Immature natural killer cell (primary cell): ENCODE measurements at regions not wholly inside any gene's neighbourhood (a gene's known extent, or its start where the extent isn't known, plus 50 kb on each side); places are given as distances from the start of the nearest gene placed in this dataset.
"Not testable (repeated sequence)": the region's sequence is repeated elsewhere in the genome, so short reads cannot be mapped to it uniquely, and the experiment has no call there.

ENCODE experiments used
- DNase-seq, 3 donors: peaks; one replicate each; pipeline ENCODE4 v3.0.0; 2022; ENCODE audit warnings: mixed read lengths in 1 of 3
- H3K27ac Mint-ChIP-seq, 6 donors: one replicate each; pipeline ENCODE4 v1.8.0; 2020; ENCODE audit warnings: mixed read lengths in 6 of 6, mild to moderate bottlenecking in 5 of 6, inconsistent platforms in 4 of 6, moderate library complexity in 3 of 6
- H3K27me3 Mint-ChIP-seq, 3 donors: one replicate each; pipeline ENCODE4 v1.8.0; 2020 to 2021; ENCODE audit warnings: low read depth in 3 of 3, mild to moderate bottlenecking in 3 of 3, mixed read lengths in 3 of 3, moderate library complexity in 3 of 3, inconsistent platforms in 1 of 3
- H3K36me3 Mint-ChIP-seq, 3 donors: one replicate each; pipeline ENCODE4 v1.8.0; 2020; ENCODE audit warnings: mixed read lengths in 3 of 3, inconsistent platforms in 2 of 3, mild to moderate bottlenecking in 2 of 3
- H3K4me1 Mint-ChIP-seq, 2 donors: one replicate each; pipeline ENCODE4 v1.8.0; 2020; ENCODE audit warnings: inconsistent platforms in 2 of 2, mild to moderate bottlenecking in 2 of 2, mixed read lengths in 2 of 2, moderate library complexity in 1 of 2
- H3K4me3 Mint-ChIP-seq, 5 donors: one replicate each; pipeline ENCODE4 v1.8.0; 2020; ENCODE audit warnings: mild to moderate bottlenecking in 5 of 5, mixed read lengths in 5 of 5, inconsistent platforms in 3 of 5, moderate library complexity in 3 of 5
- H3K9me3 Mint-ChIP-seq, 6 donors: one replicate each; pipeline ENCODE4 v1.8.0; 2020; ENCODE audit warnings: mild to moderate bottlenecking in 6 of 6, mixed read lengths in 6 of 6, inconsistent platforms in 4 of 6, moderate library complexity in 3 of 6

DNA sequence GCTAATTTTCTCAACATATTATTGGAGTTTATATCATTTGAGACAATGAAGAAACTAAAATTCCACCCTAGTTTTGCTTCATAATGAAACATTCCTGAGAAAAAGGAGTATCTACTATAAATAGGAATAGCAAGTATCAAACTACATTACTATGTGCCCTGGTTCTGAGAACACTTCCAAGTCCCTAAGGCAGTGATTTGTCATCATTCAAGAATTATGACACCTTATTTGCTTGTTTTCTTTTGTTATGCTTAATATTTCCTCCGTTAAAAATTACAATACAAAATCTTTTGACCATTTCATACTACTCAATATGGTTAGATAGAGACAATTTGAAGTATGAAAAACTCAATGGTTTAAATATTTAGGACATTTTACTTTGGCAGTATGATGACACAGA lies 707.8 kb upstream of the GOLIM4 start:
- H3K4me1 Mint-ChIP-seq, result no peaks in the 10 kb centered on the region
- no peak overlapping the region for H3K27ac Mint-ChIP-seq
- peaks cover 0 to 2% (median 0%) of the 10 kb centered on the region in 3 donors for H3K27me3 Mint-ChIP-seq
- H3K4me3 Mint-ChIP-seq, result no peak overlapping the region
- H3K9me3 Mint-ChIP-seq, result peaks cover 0 to 12% (median 3%) of the 10 kb centered on the region in 6 donors
- no peaks in the 10 kb centered on the region for H3K36me3 Mint-ChIP-seq
- no peak for DNase-seq

DNA sequence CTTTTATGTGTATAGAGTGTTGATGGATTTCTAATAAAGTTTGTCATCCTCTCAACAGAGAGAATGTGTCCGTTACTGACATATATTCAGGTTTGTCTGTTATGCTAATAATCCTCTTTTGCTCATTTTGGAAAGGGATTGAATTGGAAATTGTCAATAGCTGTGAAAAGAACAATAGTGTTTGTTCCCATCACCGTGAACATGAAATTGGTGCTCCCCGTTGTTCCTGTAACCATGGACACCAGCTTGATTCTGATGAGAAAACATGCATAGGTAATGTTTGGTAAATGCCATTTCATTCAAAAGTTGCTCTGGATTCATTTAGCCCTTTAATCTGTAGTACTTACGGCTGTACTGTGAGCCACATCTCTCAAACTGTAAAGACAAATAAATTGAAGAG lies 707.0 kb upstream of the GOLIM4 start:
- Mint-ChIP-seq H3K4me1 (no peaks in the 10 kb centered on the region), H3K9me3 (peaks cover 0 to 13% (median 3%) of the 10 kb centered on the region in 6 donors), H3K27ac (no peak overlapping the region), H3K27me3 (peaks cover 0 to 2% (median 0%) of the 10 kb centered on the region in 3 donors), H3K36me3 (no peaks in the 10 kb centered on the region), H3K4me3 (no peak overlapping the region)
- no peak for DNase-seq

DNA sequence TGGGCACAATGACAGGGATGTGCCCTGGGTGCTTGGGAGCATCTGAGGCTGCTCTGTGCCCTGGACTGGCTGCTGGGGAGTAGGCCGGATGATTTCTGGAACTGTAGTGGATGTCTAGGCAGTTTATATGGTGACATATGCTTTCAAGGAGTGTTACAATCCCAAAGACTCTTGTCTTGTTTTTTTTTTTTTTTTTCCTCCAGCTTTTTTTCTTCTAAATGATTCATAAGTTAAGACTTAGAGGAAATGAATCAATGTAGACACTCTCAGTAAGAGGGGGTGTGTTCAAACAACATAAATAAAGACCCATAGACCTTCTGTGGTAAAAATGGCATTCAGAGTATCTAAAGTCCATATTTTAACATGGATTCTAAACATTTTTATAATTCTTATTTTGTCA lies 706.1 kb upstream of the GOLIM4 start:
- Mint-ChIP-seq H3K36me3 (no peaks in the 10 kb centered on the region), H3K27ac (no peak overlapping the region), H3K4me3 (no peak overlapping the region), H3K27me3 (peaks cover 0 to 2% (median 0%) of the 10 kb centered on the region in 3 donors), H3K4me1 (no peaks in the 10 kb centered on the region), H3K9me3 (peaks cover 0 to 9% (median 0%) of the 10 kb centered on the region in 6 donors)
- no peak for DNase-seq

DNA sequence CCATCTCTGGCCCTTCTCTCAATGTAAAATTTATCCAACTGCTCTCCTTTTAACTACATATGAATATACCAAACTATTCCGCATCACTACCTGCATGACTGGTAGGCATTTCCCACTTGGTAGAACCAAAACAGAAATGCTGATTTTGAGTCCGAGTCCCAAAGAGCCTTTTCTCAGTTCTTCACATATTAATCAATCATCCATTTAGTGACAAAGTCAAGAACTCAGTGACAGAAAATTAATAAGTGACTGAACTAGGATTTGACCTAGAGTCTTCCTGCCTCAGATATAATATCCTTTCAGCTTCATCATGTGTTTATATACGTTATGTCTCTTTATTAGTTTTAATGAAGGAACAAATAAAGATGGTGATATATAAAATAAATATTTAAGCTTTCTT lies 700.6 kb upstream of the GOLIM4 start:
- DNase-seq, result no peak
- H3K27ac Mint-ChIP-seq, result no peak overlapping the region
- H3K27me3 Mint-ChIP-seq, result peaks cover 0 to 2% (median 0%) of the 10 kb centered on the region in 3 donors
- H3K4me1 Mint-ChIP-seq, result no peaks in the 10 kb centered on the region
- no peaks in the 10 kb centered on the region for H3K36me3 Mint-ChIP-seq
- H3K4me3 Mint-ChIP-seq, result no peak overlapping the region
- peaks cover 0 to 5% (median 0%) of the 10 kb centered on the region in 6 donors for H3K9me3 Mint-ChIP-seq

DNA sequence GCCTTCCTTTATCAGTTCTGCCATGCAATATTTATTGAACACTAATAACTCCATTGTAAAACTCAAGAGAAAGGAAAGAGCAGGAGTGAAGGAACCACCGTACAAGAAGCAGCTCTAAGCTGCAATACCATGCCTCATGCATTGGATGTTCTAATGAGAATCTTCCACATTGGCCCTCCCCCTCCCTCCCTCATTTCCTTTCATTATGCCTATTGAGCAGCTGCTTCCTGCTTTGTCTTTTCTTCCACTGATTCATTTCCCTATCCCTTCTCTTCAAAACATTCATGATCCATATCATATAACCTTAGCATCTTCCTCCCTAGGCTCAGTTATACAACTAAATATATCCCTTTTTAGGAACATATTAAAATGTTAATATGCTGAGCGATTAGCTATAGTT lies 698.7 kb upstream of the GOLIM4 start:
- H3K9me3 Mint-ChIP-seq, result peaks cover 0 to 5% (median under 1%) of the 10 kb centered on the region in 6 donors
- no peak overlapping the region for H3K27ac Mint-ChIP-seq
- H3K4me3 Mint-ChIP-seq, result no peak overlapping the region
- DNase-seq, result no peak
- H3K36me3 Mint-ChIP-seq, result no peaks in the 10 kb centered on the region
- H3K27me3 Mint-ChIP-seq, result peaks cover 0 to 2% (median 0%) of the 10 kb centered on the region in 3 donors
- no peaks in the 10 kb centered on the region for H3K4me1 Mint-ChIP-seq

DNA sequence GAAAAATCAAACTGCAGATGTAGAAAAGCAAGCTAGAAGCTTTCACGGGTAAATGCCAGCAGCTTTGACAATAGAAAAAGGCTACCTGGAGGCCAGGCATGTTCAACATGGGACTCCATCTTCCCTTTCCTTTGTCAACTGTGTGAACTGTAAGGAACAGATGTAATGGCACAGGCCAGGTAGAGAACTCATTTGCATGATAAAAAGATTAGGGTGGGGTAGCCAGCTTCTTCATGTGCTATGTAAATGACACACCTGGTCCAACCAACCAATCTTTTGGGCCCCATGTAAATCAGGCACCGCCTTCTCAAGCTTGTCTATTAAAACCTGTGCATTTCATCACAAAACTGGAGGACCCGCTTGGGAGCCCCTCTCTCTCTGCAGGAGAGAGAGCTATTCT lies 686.5 kb upstream of the GOLIM4 start:
- Mint-ChIP-seq H3K4me1 (no peaks in the 10 kb centered on the region), H3K27me3 (peaks cover 0 to 2% (median 0%) of the 10 kb centered on the region in 3 donors), H3K36me3 (no peaks in the 10 kb centered on the region), H3K4me3 (no peak overlapping the region), H3K27ac (no peak overlapping the region), H3K9me3 (peaks cover 4 to 35% (median 11%) of the 10 kb centered on the region in 6 donors)
- DNase-seq, result no peak

DNA sequence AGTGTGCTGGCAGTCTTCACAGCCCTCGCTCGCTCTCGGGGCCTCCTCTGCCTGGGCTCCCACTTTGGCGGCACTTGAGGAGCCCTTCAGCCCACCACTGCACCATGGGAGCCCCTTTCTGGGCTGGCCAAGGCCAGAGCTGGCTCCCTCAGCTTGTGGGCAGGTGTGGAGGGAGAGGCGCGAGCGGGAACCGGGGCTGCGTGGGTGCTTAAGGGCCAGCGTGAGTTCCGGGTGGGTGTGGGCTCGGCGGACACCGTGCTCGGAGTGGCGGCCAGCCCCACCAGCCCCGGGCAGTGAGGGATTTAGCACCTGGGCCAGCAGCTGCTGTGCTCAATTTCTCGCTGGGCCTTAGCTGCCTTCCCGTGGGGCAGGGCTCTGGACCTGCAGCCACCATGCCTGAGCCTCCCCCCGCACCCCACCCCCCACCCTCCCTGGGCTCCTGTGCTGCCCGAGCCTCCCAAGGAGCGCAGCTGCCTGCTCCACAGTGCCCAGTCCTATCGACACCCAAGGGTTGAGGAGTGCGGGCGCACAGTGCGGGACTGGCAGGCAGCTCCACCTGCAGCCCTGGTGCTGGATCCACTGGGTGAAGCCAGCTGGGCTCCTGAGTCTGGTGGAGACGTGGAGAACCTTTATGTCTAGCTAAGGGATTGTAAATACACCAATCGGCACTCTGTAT lies 684.4 kb upstream of the GOLIM4 start:
- not testable (repeated sequence) for H3K4me3 Mint-ChIP-seq, H3K4me1 Mint-ChIP-seq, H3K27ac Mint-ChIP-seq, H3K36me3 Mint-ChIP-seq, DNase-seq, H3K27me3 Mint-ChIP-seq
- H3K9me3 Mint-ChIP-seq, result peaks cover 7 to 49% (median 16%) of the 10 kb centered on the region in 6 donors

DNA sequence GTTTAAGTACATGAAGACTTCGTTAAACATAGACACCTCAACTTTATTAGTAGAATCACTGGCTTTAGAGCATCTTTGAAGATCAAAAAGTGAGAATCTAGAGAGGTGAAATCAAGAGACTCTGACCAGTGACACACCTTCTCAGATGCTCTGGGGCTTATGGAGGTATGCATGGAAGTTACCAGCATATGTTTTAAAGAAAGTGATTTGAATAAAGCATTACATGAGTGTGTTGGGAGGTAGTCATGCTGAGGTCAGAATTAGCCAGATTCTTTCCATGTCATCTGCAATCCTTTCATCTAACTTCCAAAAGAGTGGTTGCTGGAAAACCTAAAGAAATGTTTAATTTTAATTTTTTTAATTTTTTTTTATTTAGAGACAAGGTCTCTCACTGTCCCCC lies 658.0 kb upstream of the GOLIM4 start:
- H3K36me3 Mint-ChIP-seq, result no peaks in the 10 kb centered on the region
- DNase-seq, result no peak
- peaks cover 0 to 4% (median 0%) of the 10 kb centered on the region in 3 donors for H3K27me3 Mint-ChIP-seq
- no peaks in the 10 kb centered on the region for H3K4me1 Mint-ChIP-seq
- peaks cover 0 to 13% (median 7%) of the 10 kb centered on the region in 6 donors for H3K9me3 Mint-ChIP-seq
- H3K27ac Mint-ChIP-seq, result no peak overlapping the region
- no peak overlapping the region for H3K4me3 Mint-ChIP-seq

DNA sequence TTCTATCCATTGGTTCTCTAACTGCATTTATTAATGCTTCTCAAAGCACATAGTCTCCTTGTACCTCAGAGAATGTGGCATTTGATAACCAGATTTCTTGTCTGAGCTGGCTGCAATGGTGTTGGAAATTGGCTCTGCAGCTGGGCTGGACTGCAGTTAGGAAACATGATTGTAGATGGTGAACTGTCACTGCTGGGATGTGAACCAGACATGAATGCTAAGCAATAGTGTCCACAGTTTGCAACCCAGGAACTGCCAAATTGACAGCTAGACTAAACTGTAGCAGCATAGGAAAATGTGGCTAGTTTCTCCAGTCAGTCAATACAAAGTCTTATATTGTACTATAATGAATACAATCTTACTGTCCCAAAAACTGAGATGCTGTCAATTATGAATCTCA lies 656.6 kb upstream of the GOLIM4 start:
- no peak for DNase-seq
- Mint-ChIP-seq H3K4me1 (no peaks in the 10 kb centered on the region), H3K27me3 (peaks cover 0 to 4% (median 0%) of the 10 kb centered on the region in 3 donors), H3K36me3 (no peaks in the 10 kb centered on the region), H3K4me3 (no peak overlapping the region), H3K27ac (no peak overlapping the region), H3K9me3 (peaks cover 0 to 6% (median 3%) of the 10 kb centered on the region in 6 donors)

DNA sequence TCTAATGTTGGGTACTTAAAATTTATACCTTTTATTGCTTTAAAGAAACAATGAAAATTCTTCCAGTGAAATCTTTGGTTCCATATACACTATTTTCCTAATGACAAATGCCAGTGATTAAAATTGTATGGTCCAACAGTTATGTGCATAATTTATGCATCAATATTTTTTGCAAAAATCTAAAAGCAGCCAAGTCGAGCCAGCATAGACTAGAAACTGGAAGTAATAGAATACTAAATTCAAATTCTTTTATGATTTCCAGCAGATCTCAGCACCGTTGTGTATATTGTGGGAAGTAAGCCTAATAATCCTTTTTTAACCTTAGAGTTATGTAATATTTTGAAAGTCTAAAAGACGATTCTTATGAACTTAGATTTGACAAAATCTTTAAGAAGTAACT lies 652.0 kb upstream of the GOLIM4 start:
- no peak overlapping the region for H3K4me3 Mint-ChIP-seq
- H3K27me3 Mint-ChIP-seq, result peaks cover 0 to 1% (median 0%) of the 10 kb centered on the region in 3 donors
- no peak overlapping the region for H3K27ac Mint-ChIP-seq

DNA sequence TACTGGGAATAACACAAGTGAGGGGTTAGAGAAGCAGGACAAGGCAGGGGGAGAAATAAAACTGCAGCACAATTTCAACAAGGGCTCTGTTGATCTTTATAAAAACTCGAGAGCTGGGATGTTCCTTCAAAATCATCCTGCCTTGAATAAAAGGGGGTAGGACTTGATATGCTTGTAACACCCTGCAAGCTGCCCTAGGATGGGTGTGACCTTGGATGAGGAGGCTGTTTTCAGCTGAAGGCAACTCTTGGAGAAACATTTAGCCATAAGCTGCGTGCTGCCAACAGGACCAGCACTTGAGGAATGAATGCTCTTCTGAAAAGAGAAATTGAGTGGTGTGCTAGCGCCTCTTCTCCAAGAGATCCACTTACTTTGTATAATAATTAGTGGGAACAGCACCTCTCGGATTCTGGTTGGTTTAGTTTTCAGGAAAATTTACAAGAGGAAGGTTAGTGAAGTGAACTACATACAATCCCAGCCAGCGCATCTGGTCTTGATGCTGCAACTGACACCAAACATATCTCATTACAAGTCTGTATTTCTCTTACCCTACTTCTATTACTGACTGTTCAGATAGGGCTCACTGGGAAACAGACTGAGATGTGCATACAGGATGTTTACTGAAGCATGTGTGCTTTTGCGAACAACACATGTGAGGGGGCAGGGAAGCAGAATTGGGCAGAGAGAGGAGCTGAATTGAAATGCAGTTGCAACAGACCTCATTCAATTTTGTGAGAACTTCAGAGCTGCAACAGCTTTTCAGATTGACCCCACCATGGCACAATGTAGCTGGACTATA lies 643.0 kb upstream of the GOLIM4 start:
- H3K27me3 Mint-ChIP-seq, result no peaks in the 10 kb centered on the region
- no peak overlapping the region for H3K27ac Mint-ChIP-seq
- H3K4me1 Mint-ChIP-seq, result no peaks in the 10 kb centered on the region
- peaks cover 4 to 24% (median 14%) of the 10 kb centered on the region in 6 donors for H3K9me3 Mint-ChIP-seq
- H3K4me3 Mint-ChIP-seq, result no peak overlapping the region
- DNase-seq, result no peak
- H3K36me3 Mint-ChIP-seq, result no peaks in the 10 kb centered on the region

More for the DNA sequence above, 652.0 kb upstream of the GOLIM4 start:
- peaks cover 0 to 4% (median 0%) of the 10 kb centered on the region in 3 donors for H3K36me3 Mint-ChIP-seq
- no peak for DNase-seq
- H3K4me1 Mint-ChIP-seq, result no peaks in the 10 kb centered on the region
- peaks cover 7 to 28% (median 14%) of the 10 kb centered on the region in 6 donors for H3K9me3 Mint-ChIP-seq

DNA sequence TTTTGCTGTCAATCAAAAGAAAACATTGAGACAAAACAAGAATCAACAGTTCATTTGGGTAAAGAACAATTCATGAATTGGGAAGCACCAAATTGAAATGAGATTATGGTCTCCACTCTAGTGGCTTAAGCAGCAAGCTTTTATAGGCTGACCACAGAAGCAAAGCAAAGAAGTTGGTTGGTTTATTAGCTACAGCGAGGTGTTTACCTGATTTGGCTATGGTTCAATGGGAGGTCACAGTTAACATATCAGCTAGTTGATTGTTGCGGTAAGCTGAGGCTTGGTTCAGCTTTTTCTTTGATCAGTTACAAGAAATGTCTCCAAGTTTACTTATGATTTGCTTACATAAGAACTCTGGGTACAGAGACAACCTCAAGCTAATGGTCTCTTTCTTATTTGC lies 640.5 kb upstream of the GOLIM4 start:
- no peak for DNase-seq
- Mint-ChIP-seq H3K9me3 (peaks cover 0 to 23% (median 9%) of the 10 kb centered on the region in 6 donors), H3K27me3 (no peaks in the 10 kb centered on the region), H3K4me1 (no peaks in the 10 kb centered on the region), H3K36me3 (no peaks in the 10 kb centered on the region), H3K27ac (no peak overlapping the region), H3K4me3 (no peak overlapping the region)

DNA sequence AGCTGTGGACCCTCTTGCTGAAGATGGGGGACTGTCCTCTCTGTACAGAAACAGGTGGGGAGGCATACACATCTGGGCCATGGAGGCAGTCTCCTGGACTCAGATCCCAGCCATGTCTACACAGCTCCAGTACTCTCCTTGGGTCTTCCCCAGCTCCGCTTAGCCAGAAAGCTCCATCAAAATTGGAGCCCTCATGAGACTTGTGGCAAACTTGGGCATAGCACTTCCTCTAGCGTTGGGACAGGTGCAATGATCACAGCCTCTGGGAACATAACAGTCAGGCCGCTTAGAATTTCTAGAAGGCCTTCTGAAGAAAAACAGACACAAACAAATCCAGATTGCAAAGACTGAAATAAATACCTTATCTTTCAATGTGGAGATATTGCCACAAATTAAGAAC lies 634.3 kb upstream of the GOLIM4 start:
- DNase-seq, result no peak
- Mint-ChIP-seq H3K4me3 (no peak overlapping the region), H3K27ac (no peak overlapping the region), H3K27me3 (peaks cover 0 to 1% (median 0%) of the 10 kb centered on the region in 3 donors), H3K4me1 (no peaks in the 10 kb centered on the region), H3K36me3 (no peaks in the 10 kb centered on the region), H3K9me3 (peaks cover 5 to 30% (median 12%) of the 10 kb centered on the region in 6 donors)

DNA sequence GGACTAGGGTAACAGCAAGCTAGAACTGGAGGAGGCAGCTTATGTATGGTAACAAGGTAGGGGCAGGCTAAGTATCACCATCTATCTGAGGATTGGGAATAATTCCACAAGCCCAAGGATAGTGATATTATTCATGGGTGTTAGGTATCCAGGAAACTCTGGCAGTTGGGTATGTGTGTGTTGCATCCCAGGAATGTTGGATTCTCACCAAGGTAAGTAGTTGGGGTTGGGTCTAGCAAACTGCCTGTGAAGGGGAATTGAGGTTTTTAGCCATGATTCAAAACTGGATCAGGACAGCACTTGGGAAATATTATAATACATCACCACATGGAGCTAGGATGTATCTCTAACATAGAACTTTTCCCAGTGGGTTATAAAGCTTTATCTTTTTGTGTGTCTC lies 626.4 kb upstream of the GOLIM4 start:
- H3K27me3 Mint-ChIP-seq, result peaks cover 0 to 2% (median 0%) of the 10 kb centered on the region in 3 donors
- H3K27ac Mint-ChIP-seq, result no peak overlapping the region
- no peak overlapping the region for H3K4me3 Mint-ChIP-seq
- no peak for DNase-seq
- no peaks in the 10 kb centered on the region for H3K4me1 Mint-ChIP-seq
- H3K9me3 Mint-ChIP-seq, result peaks cover 2 to 20% (median 7%) of the 10 kb centered on the region in 6 donors
- H3K36me3 Mint-ChIP-seq, result peaks cover 0 to 5% (median 0%) of the 10 kb centered on the region in 3 donors
